Mesothelial cell of epicardium (in vitro differentiated cells): ENCODE measurements at regions not wholly inside any gene's neighbourhood (a gene's known extent, or its start where the extent isn't known, plus 50 kb on each side); places are given as distances from the start of the nearest gene placed in this dataset.

ENCODE experiments used
- DNase-seq, 2 experiments: peaks; one replicate each; pipeline ENCODE4 v3.0.0; 2021; ENCODE audit warnings: low spot score in 2 of 2; ENCODE audit not compliant: unreplicated experiment in 2 of 2
- H3K27ac Mint-ChIP-seq: 2 replicates; pipeline ENCODE4 v1.8.0; 2021; ENCODE audit warnings: mixed read lengths
- H3K27me3 Mint-ChIP-seq: 2 replicates; pipeline ENCODE4 v1.8.0; 2021; ENCODE audit warnings: low read depth, mixed read lengths
- H3K36me3 Mint-ChIP-seq: 2 replicates; pipeline ENCODE4 v1.8.0; 2021; ENCODE audit warnings: mixed read lengths
- H3K4me1 Mint-ChIP-seq: 2 replicates; pipeline ENCODE4 v1.8.0; 2021; ENCODE audit warnings: mixed read lengths
- H3K4me3 Mint-ChIP-seq: 2 replicates; pipeline ENCODE4 v1.8.0; 2021; ENCODE audit warnings: mild to moderate bottlenecking, moderate library complexity, mixed read lengths
- H3K9me3 Mint-ChIP-seq: 2 replicates; pipeline ENCODE4 v1.8.0; 2021; ENCODE audit warnings: mixed read lengths
- CTCF ChIP-seq: fragments of 200-600 bp; sonication (generic); IDR thresholded peaks from one replicate; pipeline ENCODE4 v1.5.0; 2021; ENCODE audit warnings: antibody characterized with exemption; ENCODE audit not compliant: unreplicated experiment

- H3K9me3 Mint-ChIP-seq: peaks cover 34% of the 10 kb centered on the region
- H3K4me1 Mint-ChIP-seq: peaks cover 10% of the 10 kb centered on the region
- no peak for TF ChIP-seq CTCF
- peaks cover 12% of the 10 kb centered on the region for H3K36me3 Mint-ChIP-seq
- H3K4me3 Mint-ChIP-seq: no peak overlapping the region
- H3K27me3 Mint-ChIP-seq: no peaks in the 10 kb centered on the region
- H3K27ac Mint-ChIP-seq: no peak overlapping the region
- DNase-seq: no peak
Observed at GRCh38 chr2:8212239-8212638, 469.6 kb upstream of the ID2 start.

- TF ChIP-seq CTCF: no peak
- DNase-seq: no peak
- peaks cover 10% of the 10 kb centered on the region for H3K4me1 Mint-ChIP-seq
- H3K4me3 Mint-ChIP-seq: no peak overlapping the region
- H3K9me3 Mint-ChIP-seq: peaks cover 15% of the 10 kb centered on the region
- H3K36me3 Mint-ChIP-seq: peaks cover 3% of the 10 kb centered on the region
- no peak overlapping the region for H3K27ac Mint-ChIP-seq
- no peaks in the 10 kb centered on the region for H3K27me3 Mint-ChIP-seq
Observed at GRCh38 chr2:8214036-8214615, 467.7 kb upstream of the ID2 start.

GRCh38 chr2:8215159-8215863, 466.5 kb upstream of the ID2 start:
- DNase-seq: no peak
- Mint-ChIP-seq H3K27ac (no peak overlapping the region), H3K4me1 (peaks cover 10% of the 10 kb centered on the region), H3K36me3 (no peaks in the 10 kb centered on the region), H3K4me3 (no peak overlapping the region), H3K9me3 (peaks cover 5% of the 10 kb centered on the region), H3K27me3 (no peaks in the 10 kb centered on the region)
- no peak for TF ChIP-seq CTCF

GRCh38 chr2:8215982-8216381, 465.9 kb upstream of the ID2 start:
- TF ChIP-seq CTCF: no peak
- H3K27ac Mint-ChIP-seq: no peak overlapping the region
- no peak overlapping the region for H3K4me3 Mint-ChIP-seq
- H3K27me3 Mint-ChIP-seq: no peaks in the 10 kb centered on the region
- H3K9me3 Mint-ChIP-seq: no peaks in the 10 kb centered on the region
- peaks cover 7% of the 10 kb centered on the region for H3K4me1 Mint-ChIP-seq
- DNase-seq: no peak
- H3K36me3 Mint-ChIP-seq: no peaks in the 10 kb centered on the region

GRCh38 chr2:8216397-8216796, 465.5 kb upstream of the ID2 start:
- H3K9me3 Mint-ChIP-seq: no peaks in the 10 kb centered on the region
- H3K4me1 Mint-ChIP-seq: peaks cover 5% of the 10 kb centered on the region
- H3K4me3 Mint-ChIP-seq: no peak overlapping the region
- TF ChIP-seq CTCF: no peak
- DNase-seq: no peak
- no peaks in the 10 kb centered on the region for H3K27me3 Mint-ChIP-seq
- no peaks in the 10 kb centered on the region for H3K36me3 Mint-ChIP-seq
- H3K27ac Mint-ChIP-seq: no peak overlapping the region
